Gastroesophageal sphincter (tissue), 4 donors: ENCODE measurements at regions not wholly inside any gene's neighbourhood (a gene's known extent, or its start where the extent isn't known, plus 50 kb on each side); places are given as distances from the start of the nearest gene placed in this dataset.

Experiments used
- ATAC-seq: fragments of 150-250 bp; one replicate; pipeline ENCODE4 v1.9.1; 2016; ENCODE audit warnings: mild to moderate bottlenecking, moderate library complexity
- H3K27ac ChIP-seq, 4 donors: fragments of 200-600 bp; sonication (generic) in 3 of 4; 1 replicate in 3 of 4; 2 replicates in 1 of 4; pipeline ENCODE4 v1.5.1; 2016 to 2019
- H3K27me3 ChIP-seq: fragments of 200-600 bp; sonication (generic); one replicate; pipeline ENCODE4 v1.5.1; 2019
- H3K36me3 ChIP-seq, 2 donors: fragments of 200-600 bp; sonication (generic); one replicate each; pipeline ENCODE4 v1.5.1; 2019; ENCODE audit warnings: control low read depth in 1 of 2
- H3K4me1 ChIP-seq, 3 donors: fragments of 200-600 bp; sonication (generic); 1 replicate in 2 of 3; 2 replicates in 1 of 3; pipeline ENCODE4 v1.5.1; 2016 to 2019; ENCODE audit warnings: control low read depth in 2 of 3
- H3K4me3 ChIP-seq, 2 donors: fragments of 200-600 bp; sonication (generic); one replicate each; pipeline ENCODE4 v1.5.1; 2019; ENCODE audit warnings: mild to moderate bottlenecking in 1 of 2, moderate library complexity in 1 of 2
- H3K9me3 ChIP-seq, 3 donors: fragments of 200-600 bp; sonication (generic); one replicate each; pipeline ENCODE4 v1.5.1; 2017 to 2019; ENCODE audit warnings: control low read depth in 2 of 3
- CTCF ChIP-seq, 4 experiments: fragments of 200-600 bp in 2 of 4; fragments of 450-650 bp in 2 of 4; sonication (generic) in 1 of 4; IDR thresholded peaks; one replicate each; pipeline ENCODE4 v1.5.1; 2017 to 2019; ENCODE audit warnings: antibody characterized with exemption in 4 of 4, mild to moderate bottlenecking in 2 of 4, moderate library complexity in 2 of 4
- EP300 ChIP-seq: sonication (generic); formaldehyde crosslinking; IDR thresholded peaks from one replicate; pipeline ENCODE4 v1.6.1; 2017; ENCODE audit warnings: antibody characterized with exemption, mild to moderate bottlenecking
- POLR2A ChIP-seq, 2 donors: fragments of 450-650 bp; IDR thresholded peaks; one replicate each; pipeline ENCODE4 v1.6.1; 2017; ENCODE audit warnings: antibody characterized with exemption in 2 of 2, mild to moderate bottlenecking in 2 of 2, moderate library complexity in 1 of 2
- POLR2AphosphoS5 ChIP-seq: sonication (generic); formaldehyde crosslinking; IDR thresholded peaks from one replicate; pipeline ENCODE4 v1.6.1; 2017; ENCODE audit warnings: antibody characterized with exemption
- WGBS, 2 donors: methylation state at CpG; one replicate each; pipeline ENCODE4 v1.1.5; 2018; ENCODE audit warnings: low coverage in 1 of 2; 5-methylcytosine and 5-hydroxymethylcytosine counted together

GRCh38 chr18:11496526-11497172, 112.7 kb upstream of the SLC35G4 start:
- no peak overlapping the region for H3K4me3 ChIP-seq
- no peak for ATAC-seq
- 74 to 75% methylated on average over 5 to 6 of the region's 6 CpGs for WGBS, 2 donors
- H3K9me3 ChIP-seq, result no peaks in the 10 kb centered on the region
- TF ChIP-seq POLR2A (IDR thresholded peaks at IDR 0.05), result no peak
- no peak for TF ChIP-seq POLR2AphosphoS5
- no peak for TF ChIP-seq EP300
- TF ChIP-seq CTCF (IDR thresholded peaks at IDR 0.05), result no peak
- peaks cover 0 to 13% (median 0%) of the 10 kb centered on the region in 3 donors for H3K4me1 ChIP-seq
- no peak overlapping the region for H3K27ac ChIP-seq
- H3K36me3 ChIP-seq, result no peaks in the 10 kb centered on the region
- no peaks in the 10 kb centered on the region for H3K27me3 ChIP-seq

GRCh38 chr18:11495441-11495840, 114.0 kb upstream of the SLC35G4 start:
- no peaks in the 10 kb centered on the region for H3K36me3 ChIP-seq
- H3K4me1 ChIP-seq, result peaks cover 0 to 2% (median 0%) of the 10 kb centered on the region in 3 donors
- 69 to 77% methylated on average over 4 to 6 of the region's 6 CpGs for WGBS, 2 donors
- H3K9me3 ChIP-seq, result no peaks in the 10 kb centered on the region
- no peak overlapping the region for H3K27ac ChIP-seq
- ATAC-seq, result no peak
- H3K4me3 ChIP-seq, result no peak overlapping the region
- H3K27me3 ChIP-seq, result no peaks in the 10 kb centered on the region
- TF ChIP-seq POLR2AphosphoS5, result no peak
- TF ChIP-seq CTCF (IDR thresholded peaks at IDR 0.05), result no peak
- no peak for TF ChIP-seq POLR2A (IDR thresholded peaks at IDR 0.05)
- no peak for TF ChIP-seq EP300

- H3K27ac ChIP-seq, result no peak overlapping the region
- no peak for ATAC-seq
- H3K4me3 ChIP-seq, result no peak overlapping the region
- H3K4me1 ChIP-seq, result no peaks in the 10 kb centered on the region
- H3K27me3 ChIP-seq, result no peaks in the 10 kb centered on the region
- TF ChIP-seq POLR2AphosphoS5 (no peak), POLR2A (IDR thresholded peaks at IDR 0.05) (no peak), EP300 (no peak), CTCF (IDR thresholded peaks at IDR 0.05) (no peak)
- H3K36me3 ChIP-seq, result no peaks in the 10 kb centered on the region
- no peaks in the 10 kb centered on the region for H3K9me3 ChIP-seq
Observed at GRCh38 chr18:11494107-11494506, 115.3 kb upstream of the SLC35G4 start.

GRCh38 chr18:11489266-11489899, 120.0 kb upstream of the SLC35G4 start:
- Histone ChIP-seq H3K36me3 (no peaks in the 10 kb centered on the region), H3K4me1 (no peaks in the 10 kb centered on the region), H3K9me3 (no peaks in the 10 kb centered on the region), H3K27ac (no peak overlapping the region), H3K4me3 (no peak overlapping the region), H3K27me3 (no peaks in the 10 kb centered on the region)
- ATAC-seq, result no peak
- 72 to 83% methylated on average over 2 to 3 of the region's 4 CpGs for WGBS, 2 donors
- TF ChIP-seq CTCF (IDR thresholded peaks at IDR 0.05) (no peak), EP300 (no peak), POLR2A (IDR thresholded peaks at IDR 0.05) (no peak), POLR2AphosphoS5 (no peak)

GRCh38 chr18:11488175-11488574, 121.2 kb upstream of the SLC35G4 start:
- H3K27ac ChIP-seq, result no peak overlapping the region
- ATAC-seq, result no peak
- H3K4me3 ChIP-seq, result no peak overlapping the region
- no peaks in the 10 kb centered on the region for H3K27me3 ChIP-seq
- no peaks in the 10 kb centered on the region for H3K4me1 ChIP-seq
- no peaks in the 10 kb centered on the region for H3K9me3 ChIP-seq
- no peaks in the 10 kb centered on the region for H3K36me3 ChIP-seq
- TF ChIP-seq POLR2AphosphoS5, result no peak
- TF ChIP-seq EP300, result no peak
- no peak for TF ChIP-seq POLR2A (IDR thresholded peaks at IDR 0.05)
- no peak for TF ChIP-seq CTCF (IDR thresholded peaks at IDR 0.05)
- WGBS, 2 donors, result 42 to 67% methylated on average over 2 to 3 of the region's 3 CpGs
